ENCODE measurements at regions not wholly inside any gene's neighbourhood (a gene's known extent, or its start where the extent isn't known, plus 50 kb on each side); places are given as distances from the start of the nearest gene placed in this dataset.

- no peaks in the 10 kb centered on the region for H3K36me3 ChIP-seq (ENCODE audit: control insufficient read depth in 2 of 3, insufficient read depth in 3 of 3, low read length in 3 of 3)
- CTCF ChIA-PET = no interaction called here
- H3K36me3 Mint-ChIP-seq = no peaks in the 10 kb centered on the region
- H3K27me3 ChIP-seq (ENCODE audit: control insufficient read depth in 2 of 2, insufficient read depth in 2 of 2, low read length in 2 of 2) = no peaks in the 10 kb centered on the region
- H3K27ac Mint-ChIP-seq = peak overlapping the region in 1 of 9 donors; percentile 77
- H3K9me3 ChIP-seq (ENCODE audit: control insufficient read depth in 2 of 3, low read length in 3 of 3) = no peaks in the 10 kb centered on the region
- DNase-seq (peak in 1 of 9 donors; percentile 27), ATAC-seq (no peak)
- H3K4me1 Mint-ChIP-seq = peaks cover 0 to 36% (median 0%) of the 10 kb centered on the region in 7 donors
- POLR2A ChIA-PET = no interaction called here
- no peak overlapping the region for H3K4me3 ChIP-seq (ENCODE audit: low read length)
- H3K27me3 Mint-ChIP-seq = peaks cover 0 to 27% (median 10%) of the 10 kb centered on the region in 5 donors
- H3K9me3 Mint-ChIP-seq = peaks cover 0 to 2% (median 0%) of the 10 kb centered on the region in 11 donors
- H3K4me3 Mint-ChIP-seq = no peak overlapping the region
- H3K4me1 ChIP-seq (ENCODE audit: control insufficient read depth in 2 of 2, insufficient read depth in 2 of 2, low read length in 2 of 2) = no peaks in the 10 kb centered on the region
- intact Hi-C loops (cut with micrococcal nuclease) = no loop called here
- no peak overlapping the region for H3K27ac ChIP-seq (ENCODE audit: low read depth, low read length)
These were observed 112.1 kb upstream of the DRD2 start for GRCh38 chr11:113587308-113587739.

- no peak overlapping the region for H3K27ac ChIP-seq (ENCODE audit: low read depth, low read length)
- H3K36me3 ChIP-seq (ENCODE audit: control insufficient read depth in 2 of 3, insufficient read depth in 3 of 3, low read length in 3 of 3) = no peaks in the 10 kb centered on the region
- no peaks in the 10 kb centered on the region for H3K27me3 ChIP-seq (ENCODE audit: control insufficient read depth in 2 of 2, insufficient read depth in 2 of 2, low read length in 2 of 2)
- intact Hi-C loops (cut with micrococcal nuclease) = no loop called here
- H3K27ac Mint-ChIP-seq = no peak overlapping the region
- H3K27me3 Mint-ChIP-seq = peaks cover 0 to 8% (median 2%) of the 10 kb centered on the region in 5 donors
- ATAC-seq = no peak
- POLR2A ChIA-PET = no interaction called here
- H3K4me3 ChIP-seq (ENCODE audit: low read length) = no peak overlapping the region
- H3K36me3 Mint-ChIP-seq = no peaks in the 10 kb centered on the region
- no peaks in the 10 kb centered on the region for H3K9me3 ChIP-seq (ENCODE audit: control insufficient read depth in 2 of 3, low read length in 3 of 3)
- H3K4me1 Mint-ChIP-seq = peaks cover 0 to 26% (median 0%) of the 10 kb centered on the region in 7 donors
- peaks cover 0 to 2% (median 0%) of the 10 kb centered on the region in 11 donors for H3K9me3 Mint-ChIP-seq
- no peak for DNase-seq
- H3K4me1 ChIP-seq (ENCODE audit: control insufficient read depth in 2 of 2, insufficient read depth in 2 of 2, low read length in 2 of 2) = no peaks in the 10 kb centered on the region
- CTCF ChIA-PET = no interaction called here
- H3K4me3 Mint-ChIP-seq = no peak overlapping the region
These were observed 109.2 kb upstream of the DRD2 start for GRCh38 chr11:113584371-113584770.

- POLR2A ChIA-PET = interaction anchor here (0.7 kb wide), 1 partner anchor 11 kb away, joined by 3 read pairs; no protein-coding TSS in a partner anchor
- Mint-ChIP-seq H3K27ac (no peak overlapping the region), H3K36me3 (no peaks in the 10 kb centered on the region), H3K9me3 (peaks cover 0 to 2% (median 0%) of the 10 kb centered on the region in 11 donors), H3K4me1 (peaks cover 0 to 19% (median 0%) of the 10 kb centered on the region in 7 donors), H3K4me3 (no peak overlapping the region), H3K27me3 (peaks cover 0 to 28% (median 6%) of the 10 kb centered on the region in 5 donors)
- Histone ChIP-seq H3K4me3 (ENCODE audit: low read length) (no peak overlapping the region), H3K4me1 (ENCODE audit: control insufficient read depth in 2 of 2, insufficient read depth in 2 of 2, low read length in 2 of 2) (no peaks in the 10 kb centered on the region), H3K9me3 (ENCODE audit: control insufficient read depth in 2 of 3, low read length in 3 of 3) (no peaks in the 10 kb centered on the region), H3K36me3 (ENCODE audit: control insufficient read depth in 2 of 3, insufficient read depth in 3 of 3, low read length in 3 of 3) (no peaks in the 10 kb centered on the region), H3K27me3 (ENCODE audit: control insufficient read depth in 2 of 2, insufficient read depth in 2 of 2, low read length in 2 of 2) (no peaks in the 10 kb centered on the region), H3K27ac (ENCODE audit: low read depth, low read length) (no peak overlapping the region)
- ATAC-seq = no peak
- DNase-seq = no peak
- intact Hi-C loops (cut with micrococcal nuclease) = no loop called here
- CTCF ChIA-PET = no interaction called here
These were observed 106.5 kb upstream of the DRD2 start for GRCh38 chr11:113581713-113582112.

- no peak for DNase-seq
- no peaks in the 10 kb centered on the region for H3K9me3 ChIP-seq (ENCODE audit: control insufficient read depth in 2 of 3, low read length in 3 of 3)
These were observed 104.2 kb upstream of the DRD2 start for GRCh38 chr11:113579292-113579940.

GRCh38 chr11:113578715-113579250 is 103.6 kb upstream of the DRD2 start:
- peaks cover 0 to 31% (median 8%) of the 10 kb centered on the region in 5 donors for H3K27me3 Mint-ChIP-seq
- intact Hi-C loops (cut with micrococcal nuclease) = no loop called here
- Histone ChIP-seq H3K4me3 (ENCODE audit: low read length) (no peak overlapping the region), H3K27ac (ENCODE audit: low read depth, low read length) (no peak overlapping the region), H3K4me1 (ENCODE audit: control insufficient read depth in 2 of 2, insufficient read depth in 2 of 2, low read length in 2 of 2) (no peaks in the 10 kb centered on the region), H3K9me3 (ENCODE audit: control insufficient read depth in 2 of 3, low read length in 3 of 3) (no peaks in the 10 kb centered on the region), H3K27me3 (ENCODE audit: control insufficient read depth in 2 of 2, insufficient read depth in 2 of 2, low read length in 2 of 2) (no peaks in the 10 kb centered on the region), H3K36me3 (ENCODE audit: control insufficient read depth in 2 of 3, insufficient read depth in 3 of 3, low read length in 3 of 3) (no peaks in the 10 kb centered on the region)
- H3K36me3 Mint-ChIP-seq = peaks cover 0 to 2% (median 0%) of the 10 kb centered on the region in 5 donors
- CTCF ChIA-PET = no interaction called here
- H3K4me1 Mint-ChIP-seq = peaks cover 0 to 14% (median 0%) of the 10 kb centered on the region in 7 donors
- POLR2A ChIA-PET = no interaction called here
- no peak for DNase-seq
- no peak overlapping the region for H3K4me3 Mint-ChIP-seq
- peaks cover 0 to 3% (median 0%) of the 10 kb centered on the region in 11 donors for H3K9me3 Mint-ChIP-seq
- no peak overlapping the region for H3K27ac Mint-ChIP-seq
- ATAC-seq = no peak

More at GRCh38 chr11:113579292-113579940, 104.2 kb upstream of the DRD2 start:
- Histone ChIP-seq H3K27ac (ENCODE audit: low read depth, low read length) (no peak overlapping the region), H3K4me3 (ENCODE audit: low read length) (no peak overlapping the region), H3K4me1 (ENCODE audit: control insufficient read depth in 2 of 2, insufficient read depth in 2 of 2, low read length in 2 of 2) (no peaks in the 10 kb centered on the region), H3K36me3 (ENCODE audit: control insufficient read depth in 2 of 3, insufficient read depth in 3 of 3, low read length in 3 of 3) (no peaks in the 10 kb centered on the region), H3K27me3 (ENCODE audit: control insufficient read depth in 2 of 2, insufficient read depth in 2 of 2, low read length in 2 of 2) (no peaks in the 10 kb centered on the region)
- no peak overlapping the region for H3K27ac Mint-ChIP-seq
- intact Hi-C loops (cut with micrococcal nuclease) = no loop called here
- ChIA-PET POLR2A (no interaction called here), CTCF (no interaction called here)
- H3K4me3 Mint-ChIP-seq = no peak overlapping the region
- H3K27me3 Mint-ChIP-seq = peaks cover 0 to 33% (median 6%) of the 10 kb centered on the region in 5 donors
- H3K9me3 Mint-ChIP-seq = peaks cover 0 to 3% (median 0%) of the 10 kb centered on the region in 11 donors
- peaks cover 0 to 14% (median 0%) of the 10 kb centered on the region in 7 donors for H3K4me1 Mint-ChIP-seq
- peaks cover 0 to 2% (median 0%) of the 10 kb centered on the region in 5 donors for H3K36me3 Mint-ChIP-seq
- peak; percentile 31 for ATAC-seq

- H3K27ac ChIP-seq (ENCODE audit: low read depth, low read length) = no peak overlapping the region
- ATAC-seq = no peak
- ChIA-PET POLR2A (no interaction called here), CTCF (no interaction called here)
- Mint-ChIP-seq H3K4me1 (peaks cover 0 to 14% (median 0%) of the 10 kb centered on the region in 7 donors), H3K27ac (no peak overlapping the region), H3K4me3 (peak overlapping the region in 2 of 10 donors; percentile 5), H3K27me3 (peaks cover 4 to 28% (median 11%) of the 10 kb centered on the region in 5 donors), H3K9me3 (peaks cover 0 to 3% (median 0%) of the 10 kb centered on the region in 11 donors), H3K36me3 (peaks cover 0 to 2% (median 0%) of the 10 kb centered on the region in 5 donors)
- H3K9me3 ChIP-seq (ENCODE audit: control insufficient read depth in 2 of 3, low read length in 3 of 3) = no peaks in the 10 kb centered on the region
- H3K36me3 ChIP-seq (ENCODE audit: control insufficient read depth in 2 of 3, insufficient read depth in 3 of 3, low read length in 3 of 3) = no peaks in the 10 kb centered on the region
- intact Hi-C loops (cut with micrococcal nuclease) = no loop called here
- DNase-seq = no peak
- no peaks in the 10 kb centered on the region for H3K4me1 ChIP-seq (ENCODE audit: control insufficient read depth in 2 of 2, insufficient read depth in 2 of 2, low read length in 2 of 2)
- H3K27me3 ChIP-seq (ENCODE audit: control insufficient read depth in 2 of 2, insufficient read depth in 2 of 2, low read length in 2 of 2) = no peaks in the 10 kb centered on the region
- H3K4me3 ChIP-seq (ENCODE audit: low read length) = no peak overlapping the region
These were observed 102.8 kb upstream of the DRD2 start for GRCh38 chr11:113578033-113578380.

Data from naive thymus-derived CD4-positive, alpha-beta T cell (primary cell).